ENCODE measurements at regions not wholly inside any gene's neighbourhood (a gene's known extent, or its start where the extent isn't known, plus 50 kb on each side); places are given as distances from the start of the nearest gene placed in this dataset.

- no peak for DNase-seq
Observed at GRCh38 chr18:42271647-42272414, 316.8 kb downstream of the PIK3C3 start.

- DNase-seq, result no peak
Observed at GRCh38 chr18:42274488-42275137, 319.6 kb downstream of the PIK3C3 start.

GRCh38 chr18:42275138-42275535 is 320.1 kb downstream of the PIK3C3 start:
- no peak for DNase-seq

- no peak for DNase-seq
Observed at GRCh38 chr18:42275949-42276730, 321.1 kb downstream of the PIK3C3 start.

- DNase-seq, result no peak
Observed at GRCh38 chr18:42281124-42281523, 326.1 kb downstream of the PIK3C3 start.

- DNase-seq, result no peak
Observed at GRCh38 chr18:42281851-42282250, 326.8 kb downstream of the PIK3C3 start.

- DNase-seq, result no peak
Observed at GRCh38 chr18:42287047-42287446, 332.0 kb downstream of the PIK3C3 start.

- DNase-seq, result no peak
Observed at GRCh38 chr18:42288129-42288528, 333.1 kb downstream of the PIK3C3 start.

GRCh38 chr18:42289526-42289925 is 334.5 kb downstream of the PIK3C3 start:
- DNase-seq, result no peak

- DNase-seq, result no peak
Observed at GRCh38 chr18:42290318-42291307, 335.6 kb downstream of the PIK3C3 start.

GRCh38 chr18:42292654-42293053 is 337.6 kb downstream of the PIK3C3 start:
- no peak for DNase-seq

- DNase-seq, result no peak
Observed at GRCh38 chr18:42296192-42296591, 341.2 kb downstream of the PIK3C3 start.

GRCh38 chr18:42296723-42297122 is 341.7 kb downstream of the PIK3C3 start:
- DNase-seq, result no peak

GRCh38 chr18:42298759-42299675 is 344.0 kb downstream of the PIK3C3 start:
- DNase-seq, result peak; percentile 48

GRCh38 chr18:42305869-42306593 is 351.0 kb downstream of the PIK3C3 start:
- no peak for DNase-seq

GRCh38 chr18:42306594-42306980 is 351.6 kb downstream of the PIK3C3 start:
- no peak for DNase-seq

GRCh38 chr18:42310956-42311355 is 355.9 kb downstream of the PIK3C3 start:
- no peak for DNase-seq

- no peak for DNase-seq
Observed at GRCh38 chr18:42326752-42327151, 371.7 kb downstream of the PIK3C3 start.

GRCh38 chr18:42328931-42329330 is 373.9 kb downstream of the PIK3C3 start:
- no peak for DNase-seq

- no peak for DNase-seq
Observed at GRCh38 chr18:42330296-42330695, 375.3 kb downstream of the PIK3C3 start.

GRCh38 chr18:42333558-42333957 is 378.5 kb downstream of the PIK3C3 start:
- DNase-seq, result no peak

Measured in activated naive CD4-positive, alpha-beta T cell treated with anti-CD3 and anti-CD28 coated beads, Interleukin-2, amount 50 U/mL, for 16 hours (primary cell).